ENCODE measurements at regions not wholly inside any gene's neighbourhood (a gene's known extent, or its start where the extent isn't known, plus 50 kb on each side); places are given as distances from the start of the nearest gene placed in this dataset.

GRCh38 chr2:145411493-145411892, 891.6 kb upstream of the ZEB2 start:
- Histone ChIP-seq H3K27me3 (no peaks in the 10 kb centered on the region), H3K4me3 (no peak overlapping the region), H3K4me1 (no peaks in the 10 kb centered on the region), H3K9me3 (peaks cover 0 to 8% of the 10 kb centered on the region in 2 donors), H3K36me3 (no peaks in the 10 kb centered on the region), H3K27ac (no peak overlapping the region)
- intact Hi-C loops (cut with DNase I; ENCODE audit: low total_unique reads) = no loop called here
- no peak for DNase-seq (ENCODE audit: low spot score in 2 of 2)
- TF ChIP-seq POLR2A (IDR thresholded peaks at IDR 0.05) (no peak), CTCF (IDR thresholded peaks at IDR 0.05) (no peak), POLR2AphosphoS5 (IDR thresholded peaks at IDR 0.05) (no peak)

DNA sequence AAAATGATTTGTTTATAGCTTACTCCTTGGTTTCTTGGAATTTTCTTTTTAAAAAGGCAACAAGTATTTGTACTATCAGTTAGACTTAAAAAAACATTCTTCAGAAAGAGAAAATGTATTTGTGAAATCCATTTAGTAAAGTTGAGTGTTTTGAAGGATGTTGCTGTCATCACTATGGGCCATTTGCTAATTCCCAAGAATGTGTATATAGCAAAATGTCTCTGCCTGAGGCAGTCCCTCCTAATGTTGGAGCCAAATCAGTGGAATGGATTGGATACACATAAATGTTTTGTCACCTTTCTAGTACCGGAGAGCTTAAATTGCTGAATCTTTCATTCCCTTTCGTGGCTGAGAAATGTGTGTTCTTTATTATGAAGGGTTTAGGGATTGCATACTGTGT, 890.2 kb upstream of the ZEB2 start:
- Histone ChIP-seq H3K9me3 (no peaks in the 10 kb centered on the region), H3K4me3 (no peak overlapping the region), H3K4me1 (no peaks in the 10 kb centered on the region), H3K27me3 (no peaks in the 10 kb centered on the region), H3K27ac (no peak overlapping the region), H3K36me3 (no peaks in the 10 kb centered on the region)
- no peak for TF ChIP-seq POLR2A (IDR thresholded peaks at IDR 0.05)
- TF ChIP-seq CTCF (IDR thresholded peaks at IDR 0.05) = no peak
- TF ChIP-seq POLR2AphosphoS5 (IDR thresholded peaks at IDR 0.05) = no peak
- intact Hi-C loops (cut with DNase I; ENCODE audit: low total_unique reads) = no loop called here
- no peak for DNase-seq (ENCODE audit: low spot score in 2 of 2)

DNA sequence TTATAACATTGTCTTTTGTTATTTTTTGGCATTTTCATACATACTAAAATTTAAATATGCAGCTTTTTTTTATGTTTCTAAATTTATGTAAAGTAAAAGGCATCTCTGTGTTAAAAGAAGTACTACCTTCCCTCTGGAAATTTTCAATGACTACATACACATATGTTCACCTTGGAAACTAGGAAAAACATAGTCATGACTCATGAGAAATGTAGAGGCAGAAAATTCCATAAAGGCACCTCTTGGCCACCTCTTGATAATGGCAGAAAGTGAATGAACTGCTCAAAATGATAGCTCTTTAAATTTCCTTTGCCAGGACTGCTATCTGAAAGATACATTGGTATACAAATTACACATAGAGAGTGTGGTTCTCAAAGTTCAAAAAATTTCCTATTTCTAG, 889.1 kb upstream of the ZEB2 start:
- Histone ChIP-seq H3K27me3 (no peaks in the 10 kb centered on the region), H3K9me3 (no peaks in the 10 kb centered on the region), H3K36me3 (no peaks in the 10 kb centered on the region), H3K4me1 (no peaks in the 10 kb centered on the region), H3K27ac (no peak overlapping the region), H3K4me3 (no peak overlapping the region)
- TF ChIP-seq POLR2A (IDR thresholded peaks at IDR 0.05) = no peak
- TF ChIP-seq POLR2AphosphoS5 (IDR thresholded peaks at IDR 0.05) = no peak
- TF ChIP-seq CTCF (IDR thresholded peaks at IDR 0.05) = no peak
- intact Hi-C loops (cut with DNase I; ENCODE audit: low total_unique reads) = no loop called here
- no peak for DNase-seq (ENCODE audit: low spot score in 2 of 2)

DNA sequence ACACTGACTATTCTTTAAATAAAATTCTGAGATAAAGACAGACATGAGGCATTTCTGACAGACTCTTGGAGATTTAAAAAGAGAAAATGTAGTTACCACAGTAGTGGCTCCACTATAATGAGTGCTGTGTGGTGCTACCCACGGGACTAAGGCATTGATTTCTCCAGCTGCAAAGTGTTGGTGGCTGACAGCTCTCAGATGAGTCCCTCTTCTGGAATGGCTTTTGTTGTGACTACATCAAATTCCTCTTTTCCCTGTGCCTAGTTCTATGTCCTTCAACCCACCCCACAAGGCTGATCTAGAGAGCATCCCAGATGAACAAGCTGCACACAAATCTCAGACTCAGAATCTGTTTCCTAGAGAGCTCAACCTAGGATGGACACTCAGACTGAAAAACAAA, 884.8 kb upstream of the ZEB2 start:
- intact Hi-C loops (cut with DNase I; ENCODE audit: low total_unique reads) = no loop called here
- no peak overlapping the region for H3K4me3 ChIP-seq
- H3K4me1 ChIP-seq = no peaks in the 10 kb centered on the region
- no peaks in the 10 kb centered on the region for H3K27me3 ChIP-seq
- no peak overlapping the region for H3K27ac ChIP-seq
- no peaks in the 10 kb centered on the region for H3K36me3 ChIP-seq
- TF ChIP-seq CTCF (IDR thresholded peaks at IDR 0.05) = no peak
- TF ChIP-seq POLR2A (IDR thresholded peaks at IDR 0.05) = no peak
- TF ChIP-seq POLR2AphosphoS5 (IDR thresholded peaks at IDR 0.05) = no peak
- no peaks in the 10 kb centered on the region for H3K9me3 ChIP-seq
- DNase-seq (ENCODE audit: low spot score in 2 of 2) = no peak

GRCh38 chr2:145402706-145403277, 882.9 kb upstream of the ZEB2 start:
- Histone ChIP-seq H3K27ac (no peak overlapping the region), H3K9me3 (no peaks in the 10 kb centered on the region), H3K36me3 (no peaks in the 10 kb centered on the region), H3K27me3 (no peaks in the 10 kb centered on the region), H3K4me1 (no peaks in the 10 kb centered on the region), H3K4me3 (no peak overlapping the region)
- DNase-seq (ENCODE audit: low spot score in 2 of 2) = no peak
- intact Hi-C loops (cut with DNase I; ENCODE audit: low total_unique reads) = no loop called here
- TF ChIP-seq POLR2A (IDR thresholded peaks at IDR 0.05) (no peak), POLR2AphosphoS5 (IDR thresholded peaks at IDR 0.05) (no peak), CTCF (IDR thresholded peaks at IDR 0.05) (no peak)
